Caco-2 (cell line): ENCODE measurements at regions not wholly inside any gene's neighbourhood (a gene's known extent, or its start where the extent isn't known, plus 50 kb on each side); places are given as distances from the start of the nearest gene placed in this dataset.
"Not testable (repeated sequence)": the region's sequence is repeated elsewhere in the genome, so short reads cannot be mapped to it uniquely, and the experiment has no call there.

Experiments used
- BruUV-seq: library from RNA; stranded (reverse); fragments of 400-500 nt; replicated peaks from 2 replicates; lab custom pipeline; 2021; lab: Mats Ljungman, UMichigan
- CTCF ChIA-PET: fragments of 300-600 bp; sonication (Branson Sonifier 250); formaldehyde crosslinking; loops from one replicate; lab custom pipeline; 2022; ENCODE audit warnings: antibody characterized with exemption; lab: Charles Lee
- POLR2A ChIA-PET: fragments of 300-600 bp; sonication (Branson Sonifier 250); formaldehyde crosslinking; loops from one replicate; lab custom pipeline; 2022; ENCODE audit warnings: antibody characterized with exemption; lab: Charles Lee
- DNase-seq, 2 experiments: peaks; one replicate each; pipeline versions ENCODE4 v3.0.0 to v3.0.0-alpha.2; 2020 to 2022
- H3K27me3 ChIP-seq: replicated peaks from 2 replicates; pipeline ENCODE4 v1.6.0; 2011; ENCODE audit warnings: low read length; ENCODE audit not compliant: control insufficient read depth, insufficient read depth
- H3K36me3 ChIP-seq: 2 replicates; pipeline ENCODE4 v1.5.1; 2011; ENCODE audit warnings: low read length; ENCODE audit not compliant: control insufficient read depth, insufficient read depth
- H3K4me1 ChIP-seq: fragments of 250-450 bp; sonication (Bioruptor Pico); 2 replicates; pipeline ENCODE4 v1.5.1; 2020; ENCODE audit warnings: mild to moderate bottlenecking
- H3K4me3 ChIP-seq: 2 replicates; pipeline ENCODE4 v1.5.1; 2011; ENCODE audit warnings: low read depth, mild to moderate bottlenecking, control low read depth, low read length
- H3K9me3 ChIP-seq: fragments of 250-450 bp; sonication (Bioruptor Pico); 2 replicates; pipeline ENCODE4 v1.5.1; 2020; ENCODE audit warnings: mild to moderate bottlenecking, moderate library complexity
- H3K27ac Mint-ChIP-seq: one replicate; pipeline ENCODE4 v1.8.0; 2022; ENCODE audit warnings: mixed read lengths; ENCODE audit not compliant: unreplicated experiment
- H3K27me3 Mint-ChIP-seq: one replicate; pipeline ENCODE4 v1.8.0; 2022; ENCODE audit warnings: mixed read lengths; ENCODE audit not compliant: insufficient read depth, unreplicated experiment
- H3K36me3 Mint-ChIP-seq: one replicate; pipeline ENCODE4 v1.8.0; 2022; ENCODE audit warnings: mild to moderate bottlenecking, mixed read lengths; ENCODE audit not compliant: insufficient read depth, unreplicated experiment
- H3K4me1 Mint-ChIP-seq: one replicate; pipeline ENCODE4 v1.8.0; 2022; ENCODE audit warnings: low read depth, mixed read lengths; ENCODE audit not compliant: unreplicated experiment
- H3K4me3 Mint-ChIP-seq: one replicate; pipeline ENCODE4 v1.8.0; 2022; ENCODE audit warnings: mild to moderate bottlenecking, moderate library complexity, mixed read lengths; ENCODE audit not compliant: unreplicated experiment
- H3K9me3 Mint-ChIP-seq: one replicate; pipeline ENCODE4 v1.8.0; 2022; ENCODE audit warnings: mixed read lengths; ENCODE audit not compliant: unreplicated experiment
- intact Hi-C: fragments of 100-400 bp; cut with micrococcal nuclease; formaldehyde crosslinking; loops from one replicate; pipeline ENCODE4 v1.10.0; 2022; ENCODE audit not compliant: unreplicated experiment
- TF ChIP-seq, protein P1 (sequence below), 2 experiments: fragments of 200-600 bp in 1 of 2; IDR thresholded peaks; 1 replicate in 1 of 2; 2 replicates in 1 of 2; pipeline versions ENCODE4 v1.5.1 to v1.8.0; 2011 to 2022; ENCODE audit warnings: antibody characterized with exemption in 1 of 2, control low read depth in 1 of 2, inconsistent platforms in 1 of 2, low read depth in 1 of 2, low read length in 1 of 2, mild to moderate bottlenecking in 1 of 2, moderate library complexity in 1 of 2; ENCODE audit not compliant: insufficient read depth in 1 of 2, severe bottlenecking in 1 of 2, unreplicated experiment in 1 of 2

- 0 out of 2 replicates have a peak, but pooled peaks cover 2% of the 10 kb centered on the region for H3K27me3 ChIP-seq
- Mint-ChIP-seq H3K27me3 (peaks cover 14% of the 10 kb centered on the region), H3K9me3 (peaks cover 15% of the 10 kb centered on the region), H3K4me3 (no peak overlapping the region), H3K27ac (no peak overlapping the region), H3K36me3 (no peaks in the 10 kb centered on the region), H3K4me1 (no peaks in the 10 kb centered on the region)
- H3K4me1 ChIP-seq = no peaks in the 10 kb centered on the region
- DNase-seq = no peak
- BruUV-seq = no TSS peak
- intact Hi-C loops = no loop called here
- H3K9me3 ChIP-seq = 0 out of 2 replicates have a peak, but pooled peaks cover 4% of the 10 kb centered on the region
- ChIA-PET POLR2A (no interaction called here), CTCF (no interaction called here)
- TF ChIP-seq, protein P1, sequence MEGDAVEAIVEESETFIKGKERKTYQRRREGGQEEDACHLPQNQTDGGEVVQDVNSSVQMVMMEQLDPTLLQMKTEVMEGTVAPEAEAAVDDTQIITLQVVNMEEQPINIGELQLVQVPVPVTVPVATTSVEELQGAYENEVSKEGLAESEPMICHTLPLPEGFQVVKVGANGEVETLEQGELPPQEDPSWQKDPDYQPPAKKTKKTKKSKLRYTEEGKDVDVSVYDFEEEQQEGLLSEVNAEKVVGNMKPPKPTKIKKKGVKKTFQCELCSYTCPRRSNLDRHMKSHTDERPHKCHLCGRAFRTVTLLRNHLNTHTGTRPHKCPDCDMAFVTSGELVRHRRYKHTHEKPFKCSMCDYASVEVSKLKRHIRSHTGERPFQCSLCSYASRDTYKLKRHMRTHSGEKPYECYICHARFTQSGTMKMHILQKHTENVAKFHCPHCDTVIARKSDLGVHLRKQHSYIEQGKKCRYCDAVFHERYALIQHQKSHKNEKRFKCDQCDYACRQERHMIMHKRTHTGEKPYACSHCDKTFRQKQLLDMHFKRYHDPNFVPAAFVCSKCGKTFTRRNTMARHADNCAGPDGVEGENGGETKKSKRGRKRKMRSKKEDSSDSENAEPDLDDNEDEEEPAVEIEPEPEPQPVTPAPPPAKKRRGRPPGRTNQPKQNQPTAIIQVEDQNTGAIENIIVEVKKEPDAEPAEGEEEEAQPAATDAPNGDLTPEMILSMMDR (IDR thresholded peaks at IDR 0.05; ENCODE audit: insufficient read depth in 1 of 2, low read depth in 1 of 2, low read length in 1 of 2, severe bottlenecking in 1 of 2, unreplicated experiment in 1 of 2) = no peak
- no peak overlapping the region for H3K4me3 ChIP-seq
- H3K36me3 ChIP-seq = no peaks in the 10 kb centered on the region
Observed at GRCh38 chr16:87160701-87161337, 156.4 kb downstream of the C16orf95 start.

DNA sequence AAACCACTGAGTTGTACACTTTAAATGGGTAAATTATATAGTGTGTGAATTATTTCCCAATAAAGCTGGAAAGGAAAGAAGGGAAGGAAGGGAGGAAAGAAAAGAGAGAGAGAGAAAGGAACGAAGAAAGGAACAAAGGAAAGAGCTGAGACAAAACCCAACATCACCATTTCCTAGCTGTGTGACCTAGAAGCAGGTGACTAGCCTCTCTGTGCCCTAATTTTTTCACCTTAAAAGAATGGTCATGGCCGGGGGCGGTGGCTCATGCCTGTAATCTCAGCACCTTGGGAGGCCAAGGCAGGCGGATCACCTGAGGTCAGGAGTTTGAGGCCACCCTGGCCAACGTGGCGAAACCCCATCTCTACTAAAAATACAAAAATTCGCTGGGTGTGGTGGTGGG lies 155.8 kb downstream of the C16orf95 start:
- H3K4me3 Mint-ChIP-seq, H3K36me3 ChIP-seq, H3K4me1 ChIP-seq, H3K27ac Mint-ChIP-seq, BruUV-seq, intact Hi-C loops, CTCF ChIA-PET, DNase-seq, H3K27me3 ChIP-seq, POLR2A ChIA-PET, H3K4me3 ChIP-seq, H3K36me3 Mint-ChIP-seq, H3K4me1 Mint-ChIP-seq, H3K9me3 ChIP-seq: not testable (repeated sequence)
- H3K27me3 Mint-ChIP-seq = peaks cover 17% of the 10 kb centered on the region
- H3K9me3 Mint-ChIP-seq = peaks cover 15% of the 10 kb centered on the region

GRCh38 chr16:87161822-87162676 lies 155.1 kb downstream of the C16orf95 start:
- Histone ChIP-seq H3K27me3 (0 out of 2 replicates have a peak, but pooled peaks cover 2% of the 10 kb centered on the region), H3K36me3 (no peaks in the 10 kb centered on the region), H3K4me3 (no peak overlapping the region), H3K4me1 (no peaks in the 10 kb centered on the region), H3K9me3 (0 out of 2 replicates have a peak, but pooled peaks cover 4% of the 10 kb centered on the region)
- DNase-seq = no peak
- BruUV-seq = no TSS peak
- Mint-ChIP-seq H3K27ac (no peak overlapping the region), H3K9me3 (peaks cover 15% of the 10 kb centered on the region), H3K27me3 (peaks cover 20% of the 10 kb centered on the region), H3K4me3 (no peak overlapping the region), H3K4me1 (no peaks in the 10 kb centered on the region), H3K36me3 (no peaks in the 10 kb centered on the region)
- ChIA-PET POLR2A (no interaction called here), CTCF (no interaction called here)
- intact Hi-C loops = no loop called here
- TF ChIP-seq, protein P1 (IDR thresholded peaks at IDR 0.05; ENCODE audit: insufficient read depth in 1 of 2, low read depth in 1 of 2, low read length in 1 of 2, severe bottlenecking in 1 of 2, unreplicated experiment in 1 of 2) = no peak

- DNase-seq, H3K4me1 Mint-ChIP-seq, H3K36me3 ChIP-seq, H3K4me3 Mint-ChIP-seq, H3K4me1 ChIP-seq, intact Hi-C loops, H3K36me3 Mint-ChIP-seq, H3K27me3 ChIP-seq, H3K4me3 ChIP-seq, H3K27ac Mint-ChIP-seq, BruUV-seq, H3K9me3 ChIP-seq, CTCF ChIA-PET, POLR2A ChIA-PET: not testable (repeated sequence)
- Mint-ChIP-seq H3K9me3 (peaks cover 20% of the 10 kb centered on the region), H3K27me3 (peaks cover 22% of the 10 kb centered on the region)
Observed at GRCh38 chr16:87162799-87163198, 154.4 kb downstream of the C16orf95 start.
